Neuron (in vitro differentiated cells): ENCODE measurements at regions not wholly inside any gene's neighbourhood (a gene's known extent, or its start where the extent isn't known, plus 50 kb on each side); places are given as distances from the start of the nearest gene placed in this dataset.

ENCODE experiments used
- H2AFZ ChIP-seq: one replicate; pipeline ENCODE4 v1.6.1; 2013; ENCODE audit warnings: low read depth, mild to moderate bottlenecking, inconsistent platforms, low read length, moderate library complexity
- H3K27me3 ChIP-seq: one replicate; pipeline ENCODE4 v1.6.1; 2013; ENCODE audit warnings: low read length; ENCODE audit not compliant: insufficient read depth
- H3K36me3 ChIP-seq: one replicate; pipeline ENCODE4 v1.6.1; 2013; ENCODE audit warnings: low read length; ENCODE audit not compliant: insufficient read depth
- H3K4me1 ChIP-seq: one replicate; pipeline ENCODE4 v1.6.1; 2013; ENCODE audit warnings: low read length; ENCODE audit not compliant: insufficient read depth
- H3K4me3 ChIP-seq: 2 replicates; pipeline ENCODE4 v1.5.1; 2013; ENCODE audit warnings: mild to moderate bottlenecking, low read length, moderate library complexity
- H3K9me3 ChIP-seq: one replicate; pipeline ENCODE4 v1.6.1; 2013; ENCODE audit warnings: low read length

- Histone ChIP-seq H3K27me3 (no peaks in the 10 kb centered on the region), H3K36me3 (no peaks in the 10 kb centered on the region), H2AFZ (no peak overlapping the region), H3K9me3 (no peaks in the 10 kb centered on the region), H3K4me1 (no peaks in the 10 kb centered on the region), H3K4me3 (no peak overlapping the region)
Measured at GRCh38 chr7:135844903-135845302, 96.3 kb upstream of the FAM180A start.

GRCh38 chr7:135843214-135843613 is 94.6 kb upstream of the FAM180A start:
- H3K4me1 ChIP-seq, result no peaks in the 10 kb centered on the region
- H3K4me3 ChIP-seq, result no peak overlapping the region
- H3K27me3 ChIP-seq, result no peaks in the 10 kb centered on the region
- H3K9me3 ChIP-seq, result no peaks in the 10 kb centered on the region
- no peaks in the 10 kb centered on the region for H3K36me3 ChIP-seq
- no peak overlapping the region for H2AFZ ChIP-seq

GRCh38 chr7:135842446-135843179 is 94.0 kb upstream of the FAM180A start:
- Histone ChIP-seq H3K27me3 (no peaks in the 10 kb centered on the region), H2AFZ (no peak overlapping the region), H3K9me3 (no peaks in the 10 kb centered on the region), H3K4me3 (no peak overlapping the region), H3K4me1 (no peaks in the 10 kb centered on the region), H3K36me3 (no peaks in the 10 kb centered on the region)

GRCh38 chr7:135840591-135840990 is 92.0 kb upstream of the FAM180A start:
- Histone ChIP-seq H2AFZ (no peak overlapping the region), H3K27me3 (no peaks in the 10 kb centered on the region), H3K36me3 (no peaks in the 10 kb centered on the region), H3K4me1 (no peaks in the 10 kb centered on the region), H3K9me3 (no peaks in the 10 kb centered on the region), H3K4me3 (no peak overlapping the region)

- Histone ChIP-seq H3K36me3 (no peaks in the 10 kb centered on the region), H3K27me3 (no peaks in the 10 kb centered on the region), H3K4me1 (no peaks in the 10 kb centered on the region), H3K9me3 (no peaks in the 10 kb centered on the region), H3K4me3 (no peak overlapping the region), H2AFZ (no peak overlapping the region)
Measured at GRCh38 chr7:135837675-135838074, 89.1 kb upstream of the FAM180A start.

- H3K27me3 ChIP-seq, result no peaks in the 10 kb centered on the region
- H3K9me3 ChIP-seq, result no peaks in the 10 kb centered on the region
- no peaks in the 10 kb centered on the region for H3K36me3 ChIP-seq
- no peak overlapping the region for H2AFZ ChIP-seq
- H3K4me3 ChIP-seq, result no peak overlapping the region
- no peaks in the 10 kb centered on the region for H3K4me1 ChIP-seq
Measured at GRCh38 chr7:135834266-135834665, 85.7 kb upstream of the FAM180A start.

GRCh38 chr7:135833642-135834041 is 85.0 kb upstream of the FAM180A start:
- H3K9me3 ChIP-seq, result no peaks in the 10 kb centered on the region
- no peak overlapping the region for H2AFZ ChIP-seq
- no peak overlapping the region for H3K4me3 ChIP-seq
- H3K27me3 ChIP-seq, result no peaks in the 10 kb centered on the region
- H3K36me3 ChIP-seq, result no peaks in the 10 kb centered on the region
- H3K4me1 ChIP-seq, result no peaks in the 10 kb centered on the region

GRCh38 chr7:135831455-135832195 is 83.0 kb upstream of the FAM180A start:
- H3K4me1 ChIP-seq, result no peaks in the 10 kb centered on the region
- H3K4me3 ChIP-seq, result no peak overlapping the region
- no peaks in the 10 kb centered on the region for H3K36me3 ChIP-seq
- no peaks in the 10 kb centered on the region for H3K27me3 ChIP-seq
- H2AFZ ChIP-seq, result no peak overlapping the region
- H3K9me3 ChIP-seq, result no peaks in the 10 kb centered on the region

- H3K4me1 ChIP-seq, result no peaks in the 10 kb centered on the region
Measured at GRCh38 chr7:135828604-135829003, 80.0 kb upstream of the FAM180A start.

GRCh38 chr7:135827391-135827790 is 78.8 kb upstream of the FAM180A start:
- no peaks in the 10 kb centered on the region for H3K27me3 ChIP-seq
- H3K4me3 ChIP-seq, result no peak overlapping the region
- no peaks in the 10 kb centered on the region for H3K4me1 ChIP-seq
- H3K36me3 ChIP-seq, result no peaks in the 10 kb centered on the region
- H3K9me3 ChIP-seq, result no peaks in the 10 kb centered on the region
- no peak overlapping the region for H2AFZ ChIP-seq

More at GRCh38 chr7:135828604-135829003, 80.0 kb upstream of the FAM180A start:
- Histone ChIP-seq H2AFZ (no peak overlapping the region), H3K4me3 (no peak overlapping the region), H3K27me3 (no peaks in the 10 kb centered on the region), H3K36me3 (no peaks in the 10 kb centered on the region), H3K9me3 (no peaks in the 10 kb centered on the region)

GRCh38 chr7:135825406-135825805 is 76.8 kb upstream of the FAM180A start:
- no peak overlapping the region for H3K4me3 ChIP-seq
- H3K36me3 ChIP-seq, result no peaks in the 10 kb centered on the region
- no peaks in the 10 kb centered on the region for H3K27me3 ChIP-seq
- no peaks in the 10 kb centered on the region for H3K9me3 ChIP-seq
- no peak overlapping the region for H2AFZ ChIP-seq
- H3K4me1 ChIP-seq, result no peaks in the 10 kb centered on the region

- H2AFZ ChIP-seq, result no peak overlapping the region
- H3K4me3 ChIP-seq, result no peak overlapping the region
- H3K9me3 ChIP-seq, result no peaks in the 10 kb centered on the region
- no peaks in the 10 kb centered on the region for H3K27me3 ChIP-seq
- H3K36me3 ChIP-seq, result no peaks in the 10 kb centered on the region
- H3K4me1 ChIP-seq, result no peaks in the 10 kb centered on the region
Measured at GRCh38 chr7:135822376-135822775, 73.8 kb upstream of the FAM180A start.

GRCh38 chr7:135817583-135817982 is 69.0 kb upstream of the FAM180A start:
- no peaks in the 10 kb centered on the region for H3K4me1 ChIP-seq
- H3K27me3 ChIP-seq, result no peaks in the 10 kb centered on the region
- H2AFZ ChIP-seq, result no peak overlapping the region
- no peak overlapping the region for H3K4me3 ChIP-seq
- no peaks in the 10 kb centered on the region for H3K9me3 ChIP-seq
- no peaks in the 10 kb centered on the region for H3K36me3 ChIP-seq
